ENCODE measurements at regions not wholly inside any gene's neighbourhood (a gene's known extent, or its start where the extent isn't known, plus 50 kb on each side); places are given as distances from the start of the nearest gene placed in this dataset.

DNA sequence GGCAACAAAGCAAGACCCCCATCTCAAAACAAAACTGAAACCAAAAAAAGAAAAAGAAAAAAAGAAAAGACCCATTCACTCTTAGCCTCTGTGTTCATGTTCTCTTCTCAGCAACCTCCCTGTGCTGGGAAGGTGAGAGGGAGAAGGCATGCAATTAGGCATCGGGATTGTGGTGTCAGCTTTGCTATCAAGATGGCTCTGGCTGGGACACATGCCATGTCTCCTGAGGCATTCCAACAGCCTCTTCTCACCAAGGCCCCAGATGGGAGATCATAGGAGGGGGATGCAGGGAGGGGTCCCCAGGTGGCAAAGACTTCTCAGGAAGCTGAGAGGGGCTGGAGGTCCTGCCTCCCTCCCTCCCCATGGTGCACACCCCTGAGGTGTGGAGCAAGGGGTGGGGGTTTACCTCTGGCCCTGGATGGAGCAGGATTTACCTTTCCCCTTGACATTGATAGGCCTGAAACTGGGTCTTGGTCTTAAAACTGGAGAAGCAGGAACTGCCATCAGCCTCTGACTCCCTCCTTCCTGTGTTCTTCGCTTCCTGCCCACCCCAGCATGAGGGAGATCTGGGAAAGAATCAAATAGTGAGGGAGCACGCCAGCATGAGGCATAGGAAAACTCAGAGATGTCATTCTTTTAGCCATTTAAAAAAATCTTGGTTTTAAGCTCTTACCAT, 96.2 kb upstream of the DUSP5 start:
- TF ChIP-seq MXI1 (IDR thresholded peaks at IDR 0.05; ENCODE audit: low read depth, low read length) (no peak), GATA2 (CRISPR knock-in tag; IDR thresholded peaks at IDR 0.05) (no peak), TEAD4 (IDR thresholded peaks at IDR 0.05; ENCODE audit: borderline replicate concordance, insufficient read depth) (no peak), RCOR1 (IDR thresholded peaks at IDR 0.05; ENCODE audit: low read length) (no peak), EZH2phosphoT487 (IDR thresholded peaks at IDR 0.05; ENCODE audit: borderline replicate concordance, low read depth) (no peak), YY1 (IDR thresholded peaks at IDR 0.05; ENCODE audit: low read depth) (no peak), SMC3 (IDR thresholded peaks at IDR 0.05; ENCODE audit: low read depth, low read length) (no peak)
- TF ChIP-seq, protein P1, sequence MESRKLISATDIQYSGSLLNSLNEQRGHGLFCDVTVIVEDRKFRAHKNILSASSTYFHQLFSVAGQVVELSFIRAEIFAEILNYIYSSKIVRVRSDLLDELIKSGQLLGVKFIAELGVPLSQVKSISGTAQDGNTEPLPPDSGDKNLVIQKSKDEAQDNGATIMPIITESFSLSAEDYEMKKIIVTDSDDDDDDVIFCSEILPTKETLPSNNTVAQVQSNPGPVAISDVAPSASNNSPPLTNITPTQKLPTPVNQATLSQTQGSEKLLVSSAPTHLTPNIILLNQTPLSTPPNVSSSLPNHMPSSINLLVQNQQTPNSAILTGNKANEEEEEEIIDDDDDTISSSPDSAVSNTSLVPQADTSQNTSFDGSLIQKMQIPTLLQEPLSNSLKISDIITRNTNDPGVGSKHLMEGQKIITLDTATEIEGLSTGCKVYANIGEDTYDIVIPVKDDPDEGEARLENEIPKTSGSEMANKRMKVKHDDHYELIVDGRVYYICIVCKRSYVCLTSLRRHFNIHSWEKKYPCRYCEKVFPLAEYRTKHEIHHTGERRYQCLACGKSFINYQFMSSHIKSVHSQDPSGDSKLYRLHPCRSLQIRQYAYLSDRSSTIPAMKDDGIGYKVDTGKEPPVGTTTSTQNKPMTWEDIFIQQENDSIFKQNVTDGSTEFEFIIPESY (IDR thresholded peaks at IDR 0.05; ENCODE audit: borderline replicate concordance, low read depth) = no peak
- Histone ChIP-seq H3K79me2 (ENCODE audit: insufficient read depth) (no peaks in the 10 kb centered on the region), H3K36me3 (replicated peaks in 1 of 2; ENCODE audit: control insufficient read depth in 1 of 2, insufficient read depth in 2 of 2, low read length in 1 of 2) (no peaks in the 10 kb centered on the region), H3K9me3 (no peaks in the 10 kb centered on the region), H3K4me1 (ENCODE audit: control insufficient read depth in 1 of 2, insufficient read depth in 2 of 2, low read depth in 1 of 2, low read length in 1 of 2) (peaks cover 30 to 31% of the 10 kb centered on the region in 2 experiments; a peak in 3 of 4 replicates), H3K4me3 (ENCODE audit: low read depth in 2 of 2, low read length in 1 of 2) (no peak overlapping the region), H3K4me2 (no peak overlapping the region), H3K9me2 (no peaks in the 10 kb centered on the region), H3F3A (replicated peaks; ENCODE audit: insufficient read depth) (peaks cover 13% of the 10 kb centered on the region), H3K27me3 (ENCODE audit: insufficient read depth) (no peaks in the 10 kb centered on the region), H3K27ac (ENCODE audit: low read depth in 2 of 2, low read length in 1 of 2) (no peak overlapping the region), H4K20me1 (ENCODE audit: insufficient read depth) (no peaks in the 10 kb centered on the region), H3K9ac (0 out of 2 replicates have a peak overlapping the region, but pooled peaks have one; percentile 17), H2AFZ (ENCODE audit: low read depth) (no peak overlapping the region)
- DNase-seq = no peak
- CTCF ChIA-PET = interaction anchor here (1.1 kb wide), 1 partner anchor 16 kb away, joined by 3 read pairs; no protein-coding TSS in a partner anchor
- POLR2A ChIA-PET = no interaction called here
- WGBS (ENCODE audit: low lambda C conversion rate) = 88% methylated on average over 3 of the region's 3 CpGs

DNA sequence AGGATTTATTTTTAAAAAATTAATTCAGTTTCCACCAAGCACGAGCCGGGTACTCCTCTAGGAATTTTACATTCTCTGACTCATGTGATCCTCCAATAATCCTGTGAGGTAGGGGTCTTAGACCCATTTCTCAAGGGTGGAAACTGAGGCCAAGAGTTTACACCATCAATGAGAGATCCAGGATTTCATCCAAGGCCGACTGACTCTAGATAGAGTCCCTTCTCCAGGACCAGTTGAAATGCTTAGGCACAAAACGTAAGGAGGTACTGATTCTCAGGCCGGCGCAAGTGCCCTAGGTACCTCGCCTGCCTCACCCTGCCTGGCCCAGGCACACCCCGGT, 95.7 kb upstream of the DUSP5 start:
- no peaks in the 10 kb centered on the region for H3K27me3 ChIP-seq (ENCODE audit: insufficient read depth)
- H3K36me3 ChIP-seq (replicated peaks in 1 of 2; ENCODE audit: control insufficient read depth in 1 of 2, insufficient read depth in 2 of 2, low read length in 1 of 2) = no peaks in the 10 kb centered on the region
- no peak overlapping the region for H3K9ac ChIP-seq
- no peak overlapping the region for H3K4me3 ChIP-seq (ENCODE audit: low read depth in 2 of 2, low read length in 1 of 2)
- 98% methylated on average over 4 of the region's 8 CpGs for WGBS (ENCODE audit: low lambda C conversion rate)
- peaks cover 30 to 31% of the 10 kb centered on the region in 2 experiments; a peak in 3 of 4 replicates for H3K4me1 ChIP-seq (ENCODE audit: control insufficient read depth in 1 of 2, insufficient read depth in 2 of 2, low read depth in 1 of 2, low read length in 1 of 2)
- H3K27ac ChIP-seq (ENCODE audit: low read depth in 2 of 2, low read length in 1 of 2) = no peak overlapping the region
- ChIA-PET CTCF (interaction anchor here (1.0 kb wide), 1 partner anchor 26 kb away, joined by 4 read pairs; no protein-coding TSS in a partner anchor), POLR2A (no interaction called here)
- peaks cover 10% of the 10 kb centered on the region for H3F3A ChIP-seq (replicated peaks; ENCODE audit: insufficient read depth)
- H3K9me3 ChIP-seq = no peaks in the 10 kb centered on the region
- no peaks in the 10 kb centered on the region for H4K20me1 ChIP-seq (ENCODE audit: insufficient read depth)
- no peak for DNase-seq
- H3K4me2 ChIP-seq = no peak overlapping the region
- no peaks in the 10 kb centered on the region for H3K79me2 ChIP-seq (ENCODE audit: insufficient read depth)
- no peak overlapping the region for H2AFZ ChIP-seq (ENCODE audit: low read depth)
- H3K9me2 ChIP-seq = no peaks in the 10 kb centered on the region
- TF ChIP-seq TEAD4 (IDR thresholded peaks at IDR 0.05; ENCODE audit: borderline replicate concordance, insufficient read depth) = no peak
- TF ChIP-seq JUND (IDR thresholded peaks at IDR 0.05) = no peak
- TF ChIP-seq, protein P2, sequence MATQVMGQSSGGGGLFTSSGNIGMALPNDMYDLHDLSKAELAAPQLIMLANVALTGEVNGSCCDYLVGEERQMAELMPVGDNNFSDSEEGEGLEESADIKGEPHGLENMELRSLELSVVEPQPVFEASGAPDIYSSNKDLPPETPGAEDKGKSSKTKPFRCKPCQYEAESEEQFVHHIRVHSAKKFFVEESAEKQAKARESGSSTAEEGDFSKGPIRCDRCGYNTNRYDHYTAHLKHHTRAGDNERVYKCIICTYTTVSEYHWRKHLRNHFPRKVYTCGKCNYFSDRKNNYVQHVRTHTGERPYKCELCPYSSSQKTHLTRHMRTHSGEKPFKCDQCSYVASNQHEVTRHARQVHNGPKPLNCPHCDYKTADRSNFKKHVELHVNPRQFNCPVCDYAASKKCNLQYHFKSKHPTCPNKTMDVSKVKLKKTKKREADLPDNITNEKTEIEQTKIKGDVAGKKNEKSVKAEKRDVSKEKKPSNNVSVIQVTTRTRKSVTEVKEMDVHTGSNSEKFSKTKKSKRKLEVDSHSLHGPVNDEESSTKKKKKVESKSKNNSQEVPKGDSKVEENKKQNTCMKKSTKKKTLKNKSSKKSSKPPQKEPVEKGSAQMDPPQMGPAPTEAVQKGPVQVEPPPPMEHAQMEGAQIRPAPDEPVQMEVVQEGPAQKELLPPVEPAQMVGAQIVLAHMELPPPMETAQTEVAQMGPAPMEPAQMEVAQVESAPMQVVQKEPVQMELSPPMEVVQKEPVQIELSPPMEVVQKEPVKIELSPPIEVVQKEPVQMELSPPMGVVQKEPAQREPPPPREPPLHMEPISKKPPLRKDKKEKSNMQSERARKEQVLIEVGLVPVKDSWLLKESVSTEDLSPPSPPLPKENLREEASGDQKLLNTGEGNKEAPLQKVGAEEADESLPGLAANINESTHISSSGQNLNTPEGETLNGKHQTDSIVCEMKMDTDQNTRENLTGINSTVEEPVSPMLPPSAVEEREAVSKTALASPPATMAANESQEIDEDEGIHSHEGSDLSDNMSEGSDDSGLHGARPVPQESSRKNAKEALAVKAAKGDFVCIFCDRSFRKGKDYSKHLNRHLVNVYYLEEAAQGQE (IDR thresholded peaks at IDR 0.05; ENCODE audit: low read depth, low read length) = no peak
- no peak for TF ChIP-seq FOSL2 (IDR thresholded peaks at IDR 0.05; ENCODE audit: borderline replicate concordance, low read depth)
- TF ChIP-seq, protein P3, sequence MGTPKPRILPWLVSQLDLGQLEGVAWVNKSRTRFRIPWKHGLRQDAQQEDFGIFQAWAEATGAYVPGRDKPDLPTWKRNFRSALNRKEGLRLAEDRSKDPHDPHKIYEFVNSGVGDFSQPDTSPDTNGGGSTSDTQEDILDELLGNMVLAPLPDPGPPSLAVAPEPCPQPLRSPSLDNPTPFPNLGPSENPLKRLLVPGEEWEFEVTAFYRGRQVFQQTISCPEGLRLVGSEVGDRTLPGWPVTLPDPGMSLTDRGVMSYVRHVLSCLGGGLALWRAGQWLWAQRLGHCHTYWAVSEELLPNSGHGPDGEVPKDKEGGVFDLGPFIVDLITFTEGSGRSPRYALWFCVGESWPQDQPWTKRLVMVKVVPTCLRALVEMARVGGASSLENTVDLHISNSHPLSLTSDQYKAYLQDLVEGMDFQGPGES (IDR thresholded peaks at IDR 0.05; ENCODE audit: low read depth, low read length) = no peak
- TF ChIP-seq, protein P4, sequence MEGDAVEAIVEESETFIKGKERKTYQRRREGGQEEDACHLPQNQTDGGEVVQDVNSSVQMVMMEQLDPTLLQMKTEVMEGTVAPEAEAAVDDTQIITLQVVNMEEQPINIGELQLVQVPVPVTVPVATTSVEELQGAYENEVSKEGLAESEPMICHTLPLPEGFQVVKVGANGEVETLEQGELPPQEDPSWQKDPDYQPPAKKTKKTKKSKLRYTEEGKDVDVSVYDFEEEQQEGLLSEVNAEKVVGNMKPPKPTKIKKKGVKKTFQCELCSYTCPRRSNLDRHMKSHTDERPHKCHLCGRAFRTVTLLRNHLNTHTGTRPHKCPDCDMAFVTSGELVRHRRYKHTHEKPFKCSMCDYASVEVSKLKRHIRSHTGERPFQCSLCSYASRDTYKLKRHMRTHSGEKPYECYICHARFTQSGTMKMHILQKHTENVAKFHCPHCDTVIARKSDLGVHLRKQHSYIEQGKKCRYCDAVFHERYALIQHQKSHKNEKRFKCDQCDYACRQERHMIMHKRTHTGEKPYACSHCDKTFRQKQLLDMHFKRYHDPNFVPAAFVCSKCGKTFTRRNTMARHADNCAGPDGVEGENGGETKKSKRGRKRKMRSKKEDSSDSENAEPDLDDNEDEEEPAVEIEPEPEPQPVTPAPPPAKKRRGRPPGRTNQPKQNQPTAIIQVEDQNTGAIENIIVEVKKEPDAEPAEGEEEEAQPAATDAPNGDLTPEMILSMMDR (IDR thresholded peaks at IDR 0.05) = no peak
- TF ChIP-seq, protein P1 (IDR thresholded peaks at IDR 0.05; ENCODE audit: borderline replicate concordance, low read depth) = no peak
- TF ChIP-seq FOXM1 (IDR thresholded peaks at IDR 0.05; ENCODE audit: low read depth) = no peak
- no peak for TF ChIP-seq RFX5 (IDR thresholded peaks at IDR 0.05; ENCODE audit: low read length)
- TF ChIP-seq MXI1 (IDR thresholded peaks at IDR 0.05; ENCODE audit: low read depth, low read length) = no peak
